GM18907 (cell line): ENCODE measurements at regions not wholly inside any gene's neighbourhood (a gene's known extent, or its start where the extent isn't known, plus 50 kb on each side); places are given as distances from the start of the nearest gene placed in this dataset.

Experiments
- ATAC-seq: cut with Tn5 transposase; IDR thresholded peaks from one replicate; pipeline ENCODE4 v1.9.1; 2021; ENCODE audit warnings: mild to moderate bottlenecking, moderate library complexity; ENCODE audit not compliant: unreplicated experiment

GRCh38 chr12:92288561-92288960 lies 142.9 kb upstream of the BTG1 start:
- ATAC-seq: no peak

DNA sequence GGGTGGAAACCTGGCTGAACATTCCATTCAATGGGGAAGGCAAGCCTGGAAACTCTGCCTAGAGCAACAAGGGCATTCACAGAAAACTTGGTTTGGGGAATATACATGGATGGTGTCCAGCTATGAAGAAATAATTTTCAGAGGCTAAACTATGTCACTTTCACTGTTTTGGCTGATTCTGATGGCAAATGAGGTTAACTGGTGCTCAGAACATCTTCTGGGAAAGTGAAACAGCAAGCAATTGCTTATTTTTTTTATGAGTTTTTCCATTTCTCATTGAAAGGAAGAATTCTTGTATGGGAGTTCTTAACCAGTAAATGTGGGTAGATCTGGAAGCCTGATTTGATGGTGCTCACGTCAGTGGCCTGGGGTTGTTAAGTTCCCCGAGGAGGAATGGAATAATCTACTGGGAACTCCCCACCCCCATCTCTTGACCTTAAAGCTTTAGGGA lies 132.8 kb upstream of the BTG1 start:
- no peak for ATAC-seq

GRCh38 chr12:92277795-92278194 lies 132.1 kb upstream of the BTG1 start:
- ATAC-seq: no peak

DNA sequence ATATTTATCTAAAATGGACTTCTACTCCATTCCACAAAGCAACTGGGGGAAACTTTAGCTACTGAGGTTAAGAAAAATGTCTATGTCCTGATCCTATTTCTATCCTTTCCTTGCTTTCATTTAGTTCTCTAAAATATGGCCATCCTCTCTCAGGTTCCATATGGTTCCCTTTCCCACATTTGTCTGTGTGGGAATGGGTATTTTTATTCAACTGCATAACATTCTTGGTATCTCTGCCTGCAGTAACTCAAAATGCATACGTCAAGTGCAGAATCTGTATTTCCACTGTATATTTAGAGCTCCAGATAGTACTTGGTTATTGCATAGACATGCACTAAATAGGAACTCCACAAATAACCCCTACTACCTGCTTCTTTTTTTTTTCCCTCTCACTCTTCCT lies 130.6 kb upstream of the BTG1 start:
- ATAC-seq: no peak

DNA sequence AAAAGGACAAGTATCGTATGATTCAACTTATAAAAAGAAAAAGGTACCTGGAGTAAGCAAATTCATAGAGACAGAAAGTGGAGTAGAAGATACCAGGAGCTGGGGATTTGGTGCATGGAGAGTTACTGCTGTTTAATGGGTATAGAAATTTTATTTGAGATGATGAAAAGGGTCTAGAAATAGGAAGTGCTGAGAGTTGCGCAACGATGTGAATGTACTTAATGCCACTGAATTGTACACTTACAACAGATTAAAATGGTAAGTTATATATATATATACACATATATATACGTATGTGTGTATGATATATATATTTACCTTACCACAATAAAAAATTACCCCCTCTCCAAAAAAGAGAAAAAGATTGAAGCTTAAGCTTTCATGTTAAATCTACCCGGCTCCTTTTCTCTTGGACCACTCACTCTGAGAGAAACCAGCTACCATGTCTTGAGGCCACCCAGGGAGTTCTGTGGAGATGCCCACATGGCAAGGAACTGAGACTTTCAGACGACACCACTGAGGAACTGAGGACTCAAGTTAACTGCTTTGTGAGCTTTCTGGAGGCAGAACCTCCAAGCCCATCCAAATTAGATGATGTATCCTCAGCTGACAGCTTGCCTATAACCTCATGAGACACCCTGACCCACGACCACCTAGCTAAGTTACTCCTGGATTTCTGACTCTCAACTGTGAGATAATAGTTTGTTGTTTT lies 130.0 kb upstream of the BTG1 start:
- ATAC-seq: no peak

- no peak for ATAC-seq
Observed at GRCh38 chr12:92273076-92273475, 127.4 kb upstream of the BTG1 start.

DNA sequence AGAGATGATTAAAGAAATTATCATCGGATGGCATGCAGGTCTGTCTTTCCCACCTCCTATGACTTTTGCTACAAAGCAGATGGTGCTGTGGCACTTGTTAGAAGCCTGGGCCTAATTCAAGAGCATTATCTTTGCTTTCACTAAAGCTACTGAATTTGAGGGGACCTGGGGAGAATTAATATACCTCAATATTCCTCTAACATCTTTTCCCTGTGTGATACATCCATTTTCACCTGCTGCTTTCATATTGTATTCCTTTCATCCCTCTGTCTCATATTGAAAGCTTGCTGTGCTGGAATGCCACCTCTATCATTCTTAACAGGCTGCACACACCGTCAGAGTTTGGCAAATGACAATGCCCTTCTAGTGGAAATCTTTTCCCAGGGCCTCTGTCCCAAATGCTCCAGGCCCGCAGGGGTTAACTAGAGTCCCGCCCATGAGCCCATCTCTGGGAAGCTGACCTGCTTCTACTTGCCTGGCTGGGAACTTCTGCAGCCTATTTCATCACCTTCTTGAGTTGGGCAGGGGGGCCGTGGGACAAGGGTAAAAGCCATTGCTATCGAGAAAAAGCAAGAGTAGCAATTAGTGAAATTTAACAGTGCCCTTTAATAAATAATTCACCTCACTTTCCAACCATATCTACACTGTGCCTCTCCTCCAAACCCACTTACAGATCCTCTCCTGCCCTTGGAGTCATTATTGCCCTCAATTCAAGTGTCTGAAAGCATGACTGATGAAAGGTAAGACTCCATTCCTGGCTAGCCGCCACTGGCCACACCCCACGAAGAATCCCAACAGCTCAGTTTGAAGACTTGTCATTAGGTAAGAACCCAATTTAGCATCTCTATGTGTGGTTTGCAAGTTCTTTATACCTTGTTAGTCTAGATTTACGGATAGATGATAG lies 126.7 kb upstream of the BTG1 start:
- ATAC-seq: no peak

GRCh38 chr12:92271341-92271740 lies 125.7 kb upstream of the BTG1 start:
- no peak for ATAC-seq

DNA sequence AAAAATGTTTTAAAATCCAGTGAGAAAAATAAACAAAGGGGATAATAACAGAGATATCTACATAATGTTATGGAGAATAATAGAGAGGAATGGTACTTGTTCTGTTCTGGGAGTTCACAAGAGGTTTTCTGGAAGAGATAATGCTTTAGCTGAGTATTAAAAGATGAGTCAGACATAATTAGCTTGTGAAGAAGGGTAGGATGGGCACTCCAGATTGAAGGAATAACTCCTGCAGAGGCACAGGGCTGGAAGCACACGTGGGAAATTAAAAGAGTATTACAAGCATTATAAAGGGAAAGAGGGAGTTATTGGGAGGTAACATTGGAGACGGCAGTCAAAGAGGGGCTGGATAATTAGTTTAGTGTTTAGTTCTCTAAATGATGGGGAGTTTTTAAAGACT lies 124.9 kb upstream of the BTG1 start:
- no peak for ATAC-seq

DNA sequence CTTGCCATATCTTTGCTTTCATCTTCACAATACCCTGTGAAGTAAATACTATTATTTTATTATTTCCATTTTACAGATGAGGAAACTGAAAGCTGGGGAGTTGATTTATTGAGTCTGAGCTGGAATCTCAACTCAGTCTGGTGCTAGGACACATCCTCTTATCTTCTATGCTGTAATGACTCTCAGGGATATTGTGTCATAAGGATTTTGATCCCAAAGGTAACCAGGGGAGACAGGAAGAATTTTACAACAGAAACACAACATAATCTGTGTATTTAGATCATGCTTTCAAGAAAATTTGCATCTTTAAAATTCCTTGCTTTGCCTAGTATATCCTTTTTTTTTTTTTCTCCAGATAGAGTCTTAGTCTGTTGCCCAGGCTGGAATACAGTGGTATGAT lies 123.3 kb upstream of the BTG1 start:
- ATAC-seq: no peak

DNA sequence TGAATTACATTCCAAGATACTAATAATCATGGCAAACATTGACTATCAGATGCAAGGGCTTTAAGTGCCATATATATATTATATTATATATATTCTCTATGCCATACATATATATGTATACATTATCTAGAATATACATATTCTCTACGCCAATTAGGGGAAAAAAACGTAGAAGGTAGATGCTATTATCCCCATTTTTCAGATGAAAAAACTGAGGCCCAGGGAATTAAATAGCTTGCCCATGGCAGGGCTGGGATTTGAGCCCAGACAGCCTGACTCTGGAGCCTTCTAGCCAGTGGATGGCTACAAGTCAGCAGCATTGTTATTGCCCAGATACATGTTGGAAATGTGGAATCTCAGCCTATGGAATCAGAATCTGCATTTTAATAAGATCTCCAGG lies 116.0 kb upstream of the BTG1 start:
- ATAC-seq: no peak

DNA sequence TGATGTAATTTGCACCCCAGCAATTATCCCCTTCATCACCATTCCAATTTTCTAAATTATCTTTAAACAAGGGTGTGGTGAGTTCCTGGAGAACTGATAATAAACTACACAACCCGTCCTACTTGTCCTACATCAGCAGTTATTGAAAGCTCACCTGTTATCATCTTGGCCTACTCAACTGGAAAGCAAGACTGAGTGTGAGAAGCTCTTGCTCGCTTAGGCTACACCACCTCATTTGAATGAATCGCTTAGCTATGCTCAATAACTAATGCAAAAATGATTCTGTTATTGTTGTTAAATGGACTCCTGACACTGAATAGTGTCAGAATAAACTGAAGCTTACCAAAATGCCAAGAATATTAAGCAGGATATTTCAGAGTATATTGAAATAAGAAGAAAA lies 115.4 kb upstream of the BTG1 start:
- no peak for ATAC-seq

DNA sequence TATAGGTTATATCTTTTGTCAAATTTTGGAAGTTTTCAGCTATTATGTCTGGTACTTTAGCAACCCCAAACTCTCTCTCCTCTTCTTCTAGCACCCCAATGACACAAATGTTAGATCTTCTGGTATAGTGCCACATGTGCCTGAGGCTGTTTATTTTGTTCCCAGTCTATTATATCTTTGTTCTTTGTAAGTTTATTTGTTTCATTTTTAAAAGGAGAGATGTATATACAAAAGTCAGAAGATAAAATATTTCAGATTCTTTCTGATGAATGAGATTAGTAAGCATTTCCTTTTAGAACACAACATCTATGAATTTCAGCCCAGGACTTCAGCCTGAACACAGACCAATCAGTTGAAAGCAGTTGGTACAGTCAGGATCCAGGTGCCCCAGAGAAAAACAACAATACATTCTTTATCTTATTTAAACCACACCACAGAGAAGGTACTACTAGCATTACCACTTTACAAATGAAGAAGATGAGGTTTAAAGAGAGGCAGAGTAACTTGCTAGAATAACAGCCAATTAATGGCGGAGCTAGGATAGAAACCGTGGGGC lies 114.1 kb upstream of the BTG1 start:
- no peak for ATAC-seq

DNA sequence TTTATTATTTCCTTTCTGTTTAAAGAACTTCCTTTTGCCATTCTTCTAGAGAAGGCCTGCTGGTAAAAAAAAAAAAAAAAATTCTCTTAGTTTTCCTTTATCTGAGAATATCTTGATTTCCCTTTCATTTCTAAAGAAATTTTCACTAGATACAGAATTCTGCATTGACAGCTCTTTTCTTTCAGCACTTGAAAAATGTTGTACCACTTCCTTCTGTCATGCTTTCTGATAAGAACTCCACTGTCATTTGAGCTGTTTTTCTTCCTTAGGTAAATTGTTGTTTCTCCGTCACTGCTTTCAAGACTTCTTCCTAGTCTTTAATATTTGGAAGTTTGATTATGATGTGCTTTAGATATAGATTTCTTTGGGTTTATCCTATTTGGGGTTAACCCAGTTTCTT lies 113.6 kb upstream of the BTG1 start:
- ATAC-seq: no peak

DNA sequence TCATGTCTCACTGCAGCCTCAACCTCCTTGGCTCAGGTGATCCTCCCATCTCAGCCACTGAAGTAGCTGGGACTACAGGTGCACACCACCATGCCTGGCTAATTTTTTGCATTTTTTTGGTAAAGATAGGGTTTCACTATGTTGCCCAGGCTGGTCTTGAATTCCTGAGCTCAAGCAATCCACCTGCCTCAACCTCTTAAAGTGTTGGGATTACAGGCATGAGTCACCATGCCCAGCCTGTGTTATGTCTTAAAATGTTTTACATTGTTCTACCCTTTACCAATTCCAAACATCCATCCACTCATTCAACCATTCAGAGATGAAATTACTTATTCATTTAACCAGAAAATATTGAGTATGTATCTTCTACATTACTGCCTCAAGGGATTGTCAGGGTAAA lies 111.6 kb upstream of the BTG1 start:
- ATAC-seq: no peak

DNA sequence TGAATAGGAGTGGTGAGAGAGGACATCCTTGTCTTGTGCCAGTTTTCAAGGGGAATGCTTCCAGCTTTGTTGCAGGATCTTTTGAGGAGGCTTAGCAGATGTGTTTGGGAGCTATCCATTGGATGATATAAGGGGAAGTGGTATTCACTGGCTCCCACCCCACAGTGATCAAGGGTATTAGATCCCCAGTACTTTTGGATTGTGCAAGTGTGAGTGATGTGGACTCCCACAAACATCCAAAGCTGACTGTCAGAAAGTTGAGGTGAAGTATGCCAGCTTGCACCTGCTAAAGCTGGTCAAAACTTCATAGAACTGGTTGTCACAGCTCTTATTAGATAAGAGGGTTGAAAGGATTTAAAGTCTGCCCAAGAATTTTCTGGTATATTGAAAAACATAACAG lies 110.1 kb upstream of the BTG1 start:
- ATAC-seq: no peak

- ATAC-seq: no peak
Observed at GRCh38 chr12:92253301-92253700, 107.7 kb upstream of the BTG1 start.

GRCh38 chr12:92248977-92249376 lies 103.3 kb upstream of the BTG1 start:
- no peak for ATAC-seq

- no peak for ATAC-seq
Observed at GRCh38 chr12:92244036-92244435, 98.4 kb upstream of the BTG1 start.

GRCh38 chr12:92242907-92243306 lies 97.3 kb upstream of the BTG1 start:
- no peak for ATAC-seq

GRCh38 chr12:92237762-92238523 lies 92.3 kb upstream of the BTG1 start:
- ATAC-seq: no peak
